H1 (cell line): ENCODE measurements at regions not wholly inside any gene's neighbourhood (a gene's known extent, or its start where the extent isn't known, plus 50 kb on each side); places are given as distances from the start of the nearest gene placed in this dataset.

Experiments
- CBX8 ChIP-seq: fragments of 300-800, 300-1000 bp; sonication (generic); IDR thresholded peaks from 2 replicates; pipeline ENCODE4 v1.7.1; 2016; ENCODE audit warnings: low read depth, low read length, borderline replicate concordance
- EP300 ChIP-seq, 2 experiments: IDR thresholded peaks; 1 replicate in 1 of 2; 2 replicates in 1 of 2; pipeline ENCODE4 v1.6.1; 2011 to 2012; ENCODE audit warnings: low read depth in 2 of 2, low read length in 2 of 2, mild to moderate bottlenecking in 2 of 2, borderline replicate concordance in 1 of 2, inconsistent platforms in 1 of 2, moderate library complexity in 1 of 2
- EZH2 ChIP-seq: fragments of 200-600 bp; sonication (generic); IDR thresholded peaks from 2 replicates; pipeline ENCODE4 v1.7.1; 2012; ENCODE audit warnings: low read depth, mild to moderate bottlenecking, moderate library complexity, low read length, inconsistent platforms; ENCODE audit not compliant: severe bottlenecking
- HDAC2 ChIP-seq, 2 experiments: fragments of 300-600 bp in 1 of 2; sonication (generic) in 1 of 2; IDR thresholded peaks; 2 replicates each; pipeline ENCODE4 v1.6.1; 2011 to 2012; ENCODE audit warnings: low read depth in 2 of 2, low read length in 2 of 2, mild to moderate bottlenecking in 2 of 2, moderate library complexity in 2 of 2, borderline replicate concordance in 1 of 2, inconsistent platforms in 1 of 2
- JUND ChIP-seq: IDR thresholded peaks from 2 replicates; pipeline ENCODE4 v1.6.1; 2011; ENCODE audit warnings: mild to moderate bottlenecking, improper control_type of control experiment, low read length
- PHF8 ChIP-seq: fragments of 200-600 bp; sonication (generic); conservative IDR thresholded peaks from 2 replicates; pipeline ENCODE4 v1.7.1; 2012; ENCODE audit warnings: low read depth, mild to moderate bottlenecking, inconsistent platforms, low read length, moderate library complexity
- POLR2A ChIP-seq, 2 experiments: IDR thresholded peaks; 1 replicate in 1 of 2; 2 replicates in 1 of 2; pipeline ENCODE4 v1.6.1; 2011; ENCODE audit warnings: low read depth in 2 of 2, low read length in 2 of 2, mild to moderate bottlenecking in 2 of 2; ENCODE audit errors: control extremely low read depth in 1 of 2
- SP1 ChIP-seq: IDR thresholded peaks from 2 replicates; pipeline ENCODE4 v1.6.1; 2011; ENCODE audit warnings: low read depth, low read length
- SP4 ChIP-seq: IDR thresholded peaks from 2 replicates; pipeline ENCODE4 v1.6.1; 2012; ENCODE audit warnings: low read length, inconsistent platforms
- USF2 ChIP-seq: IDR thresholded peaks from 2 replicates; pipeline ENCODE4 v1.6.1; 2011; ENCODE audit warnings: low read length, improper control_type of control experiment
- TF ChIP-seq, protein P1 (sequence below), 3 experiments: IDR thresholded peaks; 1 replicate in 2 of 3; 2 replicates in 1 of 3; pipeline versions ENCODE4 v1.5.1 to v1.6.1; 2011; ENCODE audit warnings: low read length in 3 of 3, mild to moderate bottlenecking in 3 of 3, inconsistent platforms in 2 of 3, low read depth in 1 of 3, moderate library complexity in 1 of 3; ENCODE audit not compliant: insufficient read depth in 1 of 3; ENCODE audit errors: control extremely low read depth in 1 of 3
- TF ChIP-seq, protein P2 (sequence below): IDR thresholded peaks from 2 replicates; pipeline ENCODE4 v1.6.1; 2012; ENCODE audit warnings: inconsistent platforms

- TF ChIP-seq, protein P1, sequence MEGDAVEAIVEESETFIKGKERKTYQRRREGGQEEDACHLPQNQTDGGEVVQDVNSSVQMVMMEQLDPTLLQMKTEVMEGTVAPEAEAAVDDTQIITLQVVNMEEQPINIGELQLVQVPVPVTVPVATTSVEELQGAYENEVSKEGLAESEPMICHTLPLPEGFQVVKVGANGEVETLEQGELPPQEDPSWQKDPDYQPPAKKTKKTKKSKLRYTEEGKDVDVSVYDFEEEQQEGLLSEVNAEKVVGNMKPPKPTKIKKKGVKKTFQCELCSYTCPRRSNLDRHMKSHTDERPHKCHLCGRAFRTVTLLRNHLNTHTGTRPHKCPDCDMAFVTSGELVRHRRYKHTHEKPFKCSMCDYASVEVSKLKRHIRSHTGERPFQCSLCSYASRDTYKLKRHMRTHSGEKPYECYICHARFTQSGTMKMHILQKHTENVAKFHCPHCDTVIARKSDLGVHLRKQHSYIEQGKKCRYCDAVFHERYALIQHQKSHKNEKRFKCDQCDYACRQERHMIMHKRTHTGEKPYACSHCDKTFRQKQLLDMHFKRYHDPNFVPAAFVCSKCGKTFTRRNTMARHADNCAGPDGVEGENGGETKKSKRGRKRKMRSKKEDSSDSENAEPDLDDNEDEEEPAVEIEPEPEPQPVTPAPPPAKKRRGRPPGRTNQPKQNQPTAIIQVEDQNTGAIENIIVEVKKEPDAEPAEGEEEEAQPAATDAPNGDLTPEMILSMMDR (IDR thresholded peaks at IDR 0.05; ENCODE audit: control extremely low read depth in 1 of 3, insufficient read depth in 1 of 3, low read depth in 1 of 3, low read length in 3 of 3), result no peak
- TF ChIP-seq, protein P2, sequence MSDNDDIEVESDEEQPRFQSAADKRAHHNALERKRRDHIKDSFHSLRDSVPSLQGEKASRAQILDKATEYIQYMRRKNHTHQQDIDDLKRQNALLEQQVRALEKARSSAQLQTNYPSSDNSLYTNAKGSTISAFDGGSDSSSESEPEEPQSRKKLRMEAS, result no peak
- TF ChIP-seq SP1, result no peak
- no peak for TF ChIP-seq POLR2A (IDR thresholded peaks at IDR 0.05; ENCODE audit: control extremely low read depth in 1 of 2, low read depth in 2 of 2, low read length in 2 of 2)
- TF ChIP-seq JUND, result no peak
- TF ChIP-seq HDAC2 (IDR thresholded peaks at IDR 0.05; ENCODE audit: borderline replicate concordance in 1 of 2, low read depth in 2 of 2, low read length in 2 of 2), result no peak
- no peak for TF ChIP-seq SP4
- TF ChIP-seq USF2, result no peak
- no peak for TF ChIP-seq PHF8
- TF ChIP-seq EP300 (IDR thresholded peaks at IDR 0.05; ENCODE audit: borderline replicate concordance in 1 of 2, low read depth in 2 of 2, low read length in 2 of 2), result no peak
- no peak for TF ChIP-seq CBX8
- TF ChIP-seq EZH2, result no peak
These were observed 220.0 kb upstream of the TANK start for GRCh38 chr2:160940271-160940670.
